GM21367 (cell line): ENCODE measurements at regions not wholly inside any gene's neighbourhood (a gene's known extent, or its start where the extent isn't known, plus 50 kb on each side); places are given as distances from the start of the nearest gene placed in this dataset.
"Not testable (repeated sequence)": the region's sequence is repeated elsewhere in the genome, so short reads cannot be mapped to it uniquely, and the experiment has no call there.

Experiments
- ATAC-seq: cut with Tn5 transposase; IDR thresholded peaks from one replicate; pipeline ENCODE4 v1.9.1; 2021; ENCODE audit not compliant: unreplicated experiment

DNA sequence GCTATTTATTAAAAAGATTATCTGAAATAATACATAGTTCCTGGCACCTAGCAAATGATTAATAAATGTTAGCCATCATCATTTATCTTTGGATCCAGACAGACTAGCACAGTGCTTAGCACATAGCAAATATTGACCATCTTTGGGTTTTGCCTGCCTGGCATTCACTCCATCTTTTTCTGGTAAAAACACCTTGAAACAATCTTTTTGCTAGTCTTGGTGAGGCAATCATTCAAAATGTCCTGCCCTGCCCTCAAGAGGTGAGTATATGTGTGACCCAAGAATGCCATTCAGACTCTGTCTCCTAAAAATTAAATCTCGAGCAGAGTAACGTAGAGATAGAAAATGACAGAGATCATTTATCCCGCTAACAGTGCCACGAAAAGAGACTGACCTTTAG is 78.3 kb upstream of the ZNF280D start:
- no peak for ATAC-seq

- no peak for ATAC-seq
Measured at GRCh38 chr15:56808160-56808559, 74.9 kb upstream of the ZNF280D start.

DNA sequence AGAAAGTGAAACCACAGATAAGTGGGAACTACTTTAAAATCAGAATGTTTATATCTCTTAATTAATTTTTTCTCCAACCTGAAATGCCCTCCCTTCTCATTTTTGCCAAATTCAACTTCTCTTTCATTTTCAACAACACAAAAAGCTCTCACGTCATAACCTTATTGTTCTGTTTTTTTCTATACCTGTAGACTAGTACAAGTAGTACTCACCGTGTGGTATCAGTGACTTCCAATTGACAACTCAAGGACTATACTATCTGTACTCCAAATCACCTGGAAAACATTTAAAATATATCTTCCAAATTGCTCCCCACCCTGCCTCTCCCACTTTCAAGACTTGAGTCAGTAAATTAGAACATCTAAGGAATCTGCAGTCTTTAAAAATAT is 72.8 kb upstream of the ZNF280D start:
- no peak for ATAC-seq

GRCh38 chr15:56805466-56806147 is 72.3 kb upstream of the ZNF280D start:
- no peak for ATAC-seq

DNA sequence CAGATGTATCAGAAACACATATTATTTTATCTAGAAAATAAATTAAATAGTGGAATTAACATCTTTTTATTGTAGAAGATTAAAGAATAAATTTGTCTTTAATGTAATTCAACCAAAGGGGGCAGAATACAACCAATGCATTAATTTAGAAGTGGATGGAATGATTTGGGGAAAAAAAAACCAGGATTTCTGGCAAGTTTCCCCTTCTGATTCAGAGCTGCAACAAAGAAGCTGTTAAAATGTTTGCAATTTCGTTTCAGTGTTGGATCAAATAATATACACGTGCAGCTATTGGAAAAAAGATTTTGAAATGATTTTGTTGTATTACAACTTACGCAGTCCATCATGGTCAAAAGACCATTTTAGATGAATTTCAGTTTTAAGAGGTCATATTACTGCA is 71.6 kb upstream of the ZNF280D start:
- no peak for ATAC-seq

DNA sequence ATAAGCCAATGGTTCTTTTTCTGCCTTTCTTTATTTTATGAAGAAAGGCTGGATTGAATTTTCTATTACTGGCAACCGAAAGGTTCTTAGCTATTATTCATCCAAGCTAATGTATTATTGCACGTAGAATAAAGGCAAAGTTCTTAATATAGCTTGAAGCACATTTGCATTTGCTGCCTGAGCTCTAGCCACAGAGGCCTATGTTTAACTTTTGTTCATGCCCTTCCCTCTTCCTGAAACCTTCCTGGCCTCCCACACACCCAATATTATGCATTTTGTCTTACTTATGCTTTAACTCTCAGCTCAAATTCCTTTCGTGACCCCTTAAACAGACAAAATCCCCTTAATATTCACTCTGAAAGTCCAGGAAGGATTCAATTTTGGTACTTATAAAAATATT is 71.0 kb upstream of the ZNF280D start:
- peak; percentile 64 for ATAC-seq

DNA sequence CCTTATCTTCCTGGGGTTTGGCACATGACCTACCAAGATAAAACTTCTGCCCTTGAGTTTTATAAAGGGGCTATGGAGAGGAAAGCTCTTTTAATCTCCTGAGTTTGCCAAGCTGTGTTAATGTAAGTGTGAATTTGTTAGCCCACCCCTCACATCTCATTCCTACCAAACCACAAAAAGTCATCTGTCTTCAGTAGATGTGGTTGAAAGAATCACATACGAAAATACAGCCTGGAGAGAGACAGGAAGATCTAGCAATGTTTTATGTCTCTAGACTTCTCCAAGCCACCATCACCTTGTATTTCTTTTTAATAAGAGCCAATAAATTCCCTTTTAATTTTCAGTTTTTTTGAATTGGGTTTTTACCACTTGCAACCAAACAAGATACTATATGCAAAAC is 68.9 kb upstream of the ZNF280D start:
- ATAC-seq = no peak

DNA sequence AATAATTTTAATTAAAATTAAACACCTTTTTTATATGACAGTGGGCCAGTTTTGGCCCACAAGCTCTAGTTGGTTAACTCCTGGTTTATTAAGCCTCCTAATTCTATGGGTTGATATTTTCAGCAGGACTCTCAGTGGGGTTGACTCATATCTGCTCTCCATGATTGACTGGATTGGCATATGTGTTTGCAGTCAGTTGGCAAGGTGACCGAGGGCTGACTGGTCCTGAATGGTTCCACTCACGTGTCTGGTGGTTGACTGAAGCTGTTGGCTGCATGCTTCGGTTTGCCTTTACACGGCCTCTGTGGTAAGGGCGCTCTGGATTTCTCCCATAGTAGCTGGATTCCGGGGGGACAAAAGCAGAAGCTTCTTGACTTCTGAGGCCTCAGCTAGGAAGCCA is 65.3 kb upstream of the ZNF280D start:
- no peak for ATAC-seq

GRCh38 chr15:56797720-56798275 is 64.5 kb upstream of the ZNF280D start:
- ATAC-seq = no peak

DNA sequence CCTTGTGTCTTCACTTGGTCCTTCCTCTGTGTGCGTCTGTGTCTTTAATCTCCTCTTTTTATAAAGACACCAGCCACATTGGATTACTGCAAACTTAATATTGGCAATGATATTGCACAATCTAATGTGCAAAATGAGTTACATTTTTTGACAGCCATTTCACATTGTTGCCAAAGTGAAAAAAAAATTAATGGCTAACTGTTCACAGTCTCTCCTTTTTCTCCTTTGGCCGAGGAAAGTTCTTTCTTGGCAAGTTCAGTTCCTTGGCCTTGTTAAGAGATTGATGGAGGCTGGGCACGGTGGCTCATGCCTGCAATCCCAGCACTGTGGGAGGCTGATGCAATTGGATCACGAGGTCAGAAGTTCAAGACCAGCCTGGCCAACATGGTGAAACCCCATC is 62.2 kb upstream of the ZNF280D start:
- no peak for ATAC-seq

- no peak for ATAC-seq
Measured at GRCh38 chr15:56794553-56795329, 61.4 kb upstream of the ZNF280D start.

DNA sequence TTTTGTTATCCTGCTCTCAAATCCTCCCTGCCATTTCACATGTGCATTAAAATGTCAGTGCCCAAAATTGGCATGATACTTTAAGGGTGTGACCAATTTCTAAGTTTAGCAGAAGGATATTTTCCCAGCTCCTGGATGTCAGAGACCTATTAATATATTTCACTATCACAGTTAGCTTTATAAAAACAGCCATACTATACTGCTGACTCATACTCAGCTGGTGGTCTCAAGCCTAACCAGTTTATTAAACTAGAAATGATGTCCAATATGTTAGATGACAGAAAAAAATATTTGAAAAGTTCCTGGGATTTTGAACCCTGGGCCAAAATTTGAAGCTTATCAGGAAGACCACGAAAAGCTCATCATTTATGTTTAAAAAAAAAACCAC is 60.9 kb upstream of the ZNF280D start:
- ATAC-seq = no peak

GRCh38 chr15:56792211-56792610 is 58.9 kb upstream of the ZNF280D start:
- no peak for ATAC-seq

GRCh38 chr15:56791521-56791920 is 58.2 kb upstream of the ZNF280D start:
- not testable (repeated sequence) for ATAC-seq

- ATAC-seq = no peak
Measured at GRCh38 chr15:56788359-56788758, 55.0 kb upstream of the ZNF280D start.

GRCh38 chr15:56786966-56787365 is 53.7 kb upstream of the ZNF280D start:
- ATAC-seq = no peak

DNA sequence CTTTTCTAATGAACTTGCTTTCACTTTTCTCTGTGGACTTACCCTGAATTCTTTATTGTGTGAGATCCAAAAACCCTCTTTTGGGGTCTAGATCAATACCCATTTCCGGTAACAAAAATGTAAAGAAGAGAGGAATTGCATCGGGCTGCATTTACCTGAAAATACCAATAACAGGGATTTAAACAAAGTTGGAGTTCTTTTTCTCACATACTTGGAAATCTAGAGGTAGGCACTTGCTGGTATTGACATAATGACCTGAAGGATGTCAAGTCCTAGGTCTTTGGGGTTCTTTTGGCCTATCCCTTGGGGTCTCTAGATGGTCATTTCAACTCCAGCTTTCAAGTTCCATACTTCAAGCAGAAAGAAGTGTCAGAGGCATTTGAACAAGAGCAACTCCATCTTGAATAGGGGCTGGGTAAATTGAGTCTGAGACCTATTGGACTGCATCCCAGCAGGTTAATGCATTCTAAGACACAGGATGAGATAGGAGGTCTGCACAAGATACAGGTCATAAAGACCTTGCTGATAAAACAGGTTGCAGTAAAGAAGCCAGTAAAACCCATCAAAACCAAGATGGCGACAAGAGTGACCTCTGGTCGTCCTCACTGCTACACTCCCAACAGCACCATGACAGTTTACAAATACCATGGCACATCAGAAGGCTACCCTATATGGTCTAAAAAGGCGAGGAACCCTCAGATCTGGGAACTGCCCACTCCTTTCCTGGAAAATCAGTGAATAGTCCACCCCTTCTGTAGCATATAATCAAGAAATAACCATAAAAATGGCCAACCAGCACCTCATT is 50.8 kb upstream of the ZNF280D start:
- no peak for ATAC-seq

- ATAC-seq = no peak
Measured at GRCh38 chr15:56783156-56783856, 50.0 kb upstream of the ZNF280D start.
